ENCODE measurements at regions not wholly inside any gene's neighbourhood (a gene's known extent, or its start where the extent isn't known, plus 50 kb on each side); places are given as distances from the start of the nearest gene placed in this dataset.

- H3K27me3 Mint-ChIP-seq (ENCODE audit: insufficient read depth, low read depth, poor library complexity), result no peaks in the 10 kb centered on the region
- ATAC-seq (no peak), DNase-seq (ENCODE audit: low spot score) (no peak)
- H3K36me3 ChIP-seq (ENCODE audit: insufficient read depth), result no peaks in the 10 kb centered on the region
- H3K9me2 ChIP-seq (ENCODE audit: insufficient read depth), result 0 out of 2 replicates have a peak, but pooled peaks cover 8% of the 10 kb centered on the region
- no peaks in the 10 kb centered on the region for H3F3A ChIP-seq (replicated peaks; ENCODE audit: low read depth)
- H3K9me3 Mint-ChIP-seq, result no peaks in the 10 kb centered on the region
- no peak overlapping the region for H3K4me2 ChIP-seq
- no peaks in the 10 kb centered on the region for H3K4me1 Mint-ChIP-seq
- H3K79me2 ChIP-seq (replicated peaks; ENCODE audit: insufficient read depth), result no peaks in the 10 kb centered on the region
- H2AFZ ChIP-seq, result no peak overlapping the region
- no peak overlapping the region for H3K27ac ChIP-seq (ENCODE audit: low read depth)
- H3K27ac Mint-ChIP-seq, result no peak overlapping the region
- peaks cover 3% of the 10 kb centered on the region; the same call in 1 of the 2 replicates for H3K4me1 ChIP-seq (ENCODE audit: insufficient read depth)
- no peak overlapping the region for H3K4me3 Mint-ChIP-seq
- H4K20me1 ChIP-seq (replicated peaks; ENCODE audit: insufficient read depth), result no peaks in the 10 kb centered on the region
- TF ChIP-seq ZNF114 (CRISPR knock-in tag; IDR thresholded peaks at IDR 0.05) (no peak), POLR2AphosphoS5 (IDR thresholded peaks at IDR 0.05; ENCODE audit: low read depth) (no peak), ZNF331 (CRISPR knock-in tag; IDR thresholded peaks at IDR 0.05; ENCODE audit: low read depth) (no peak), EZH2phosphoT487 (IDR thresholded peaks at IDR 0.05; ENCODE audit: unreplicated experiment) (no peak), CTCF (conservative IDR thresholded peaks at IDR 0.05; ENCODE audit: low read depth in 2 of 2) (no peak), NANOG (IDR thresholded peaks at IDR 0.05; ENCODE audit: borderline replicate concordance) (no peak)
- no peaks in the 10 kb centered on the region for H3K36me3 Mint-ChIP-seq (ENCODE audit: low read depth)
- no peaks in the 10 kb centered on the region for H3K27me3 ChIP-seq (ENCODE audit: insufficient read depth)
- no peak overlapping the region for H3K4me3 ChIP-seq
These were observed 388.9 kb upstream of the KLF4 start for GRCh38 chr9:107878462-107878861.

- Histone ChIP-seq H2AFZ (no peak overlapping the region), H3K36me3 (ENCODE audit: insufficient read depth) (no peaks in the 10 kb centered on the region), H3K4me2 (no peak overlapping the region), H3K27me3 (ENCODE audit: insufficient read depth) (no peaks in the 10 kb centered on the region), H3K4me1 (ENCODE audit: insufficient read depth) (peaks cover 20% of the 10 kb centered on the region), H3K79me2 (replicated peaks; ENCODE audit: insufficient read depth) (no peaks in the 10 kb centered on the region), H3K4me3 (no peak overlapping the region), H4K20me1 (replicated peaks; ENCODE audit: insufficient read depth) (no peaks in the 10 kb centered on the region), H3F3A (replicated peaks; ENCODE audit: low read depth) (no peaks in the 10 kb centered on the region), H3K9me2 (ENCODE audit: insufficient read depth) (0 out of 2 replicates have a peak, but pooled peaks cover 8% of the 10 kb centered on the region), H3K27ac (ENCODE audit: low read depth) (no peak overlapping the region)
- Mint-ChIP-seq H3K36me3 (ENCODE audit: low read depth) (no peaks in the 10 kb centered on the region), H3K9me3 (no peaks in the 10 kb centered on the region), H3K27ac (no peak overlapping the region), H3K4me1 (peaks cover 13% of the 10 kb centered on the region), H3K27me3 (ENCODE audit: insufficient read depth, low read depth, poor library complexity) (no peaks in the 10 kb centered on the region), H3K4me3 (no peak overlapping the region)
- ATAC-seq, result no peak
- DNase-seq (ENCODE audit: low spot score), result no peak
- TF ChIP-seq CREB1 (CRISPR knock-in tag; IDR thresholded peaks at IDR 0.05; ENCODE audit: low read depth), result no peak
These were observed 386.0 kb upstream of the KLF4 start for GRCh38 chr9:107875571-107875980.

GRCh38 chr9:107874591-107875369, 385.2 kb upstream of the KLF4 start:
- Histone ChIP-seq H3K4me2 (no peak overlapping the region), H3K36me3 (ENCODE audit: insufficient read depth) (no peaks in the 10 kb centered on the region), H3K4me1 (ENCODE audit: insufficient read depth) (peaks cover 20% of the 10 kb centered on the region), H3K27ac (ENCODE audit: low read depth) (no peak overlapping the region), H3K79me2 (replicated peaks; ENCODE audit: insufficient read depth) (no peaks in the 10 kb centered on the region), H4K20me1 (replicated peaks; ENCODE audit: insufficient read depth) (no peaks in the 10 kb centered on the region), H3K4me3 (no peak overlapping the region), H3K27me3 (ENCODE audit: insufficient read depth) (no peaks in the 10 kb centered on the region), H3K9me2 (ENCODE audit: insufficient read depth) (0 out of 2 replicates have a peak, but pooled peaks cover 5% of the 10 kb centered on the region), H3F3A (replicated peaks; ENCODE audit: low read depth) (no peaks in the 10 kb centered on the region), H2AFZ (no peak overlapping the region)
- no peak for TF ChIP-seq ZNF114 (CRISPR knock-in tag; IDR thresholded peaks at IDR 0.05)
- TF ChIP-seq CTCF (conservative IDR thresholded peaks at IDR 0.05; ENCODE audit: low read depth in 2 of 2), result no peak
- no peak for TF ChIP-seq EZH2phosphoT487 (IDR thresholded peaks at IDR 0.05; ENCODE audit: unreplicated experiment)
- TF ChIP-seq ETS1 (IDR thresholded peaks at IDR 0.05), result no peak
- TF ChIP-seq EZH2 (IDR thresholded peaks at IDR 0.05; ENCODE audit: low read depth, unreplicated experiment), result no peak
- no peak for TF ChIP-seq STAT1 (IDR thresholded peaks at IDR 0.05; ENCODE audit: unreplicated experiment)
- ATAC-seq (no peak), DNase-seq (ENCODE audit: low spot score) (no peak)
- Mint-ChIP-seq H3K27me3 (ENCODE audit: insufficient read depth, low read depth, poor library complexity) (no peaks in the 10 kb centered on the region), H3K9me3 (no peaks in the 10 kb centered on the region), H3K36me3 (ENCODE audit: low read depth) (no peaks in the 10 kb centered on the region), H3K4me3 (no peak overlapping the region), H3K4me1 (peaks cover 13% of the 10 kb centered on the region), H3K27ac (no peak overlapping the region)

Data from GM23338 (cell line).